Mucosa of descending colon (tissue), 3 donors: ENCODE measurements at regions not wholly inside any gene's neighbourhood (a gene's known extent, or its start where the extent isn't known, plus 50 kb on each side); places are given as distances from the start of the nearest gene placed in this dataset.

Experiments
- ATAC-seq: fragments of 200-7000 bp; cut with Tn5 transposase; one replicate; pipeline ENCODE4 v1.9.1; 2020; ENCODE audit warnings: mild to moderate bottlenecking, moderate library complexity
- DNase-seq, 3 donors: peaks; one replicate each; pipeline ENCODE4 v3.0.0-alpha.2; 2020
- H3K36me3 ChIP-seq: fragments of 200-600 bp; one replicate; pipeline ENCODE4 v1.8.0; 2021; ENCODE audit warnings: low read depth, mild to moderate bottlenecking
- H3K4me1 ChIP-seq: fragments of 200-600 bp; one replicate; pipeline ENCODE4 v1.8.0; 2021; ENCODE audit warnings: low read depth, mild to moderate bottlenecking
- H3K4me3 ChIP-seq: fragments of 200-600 bp; one replicate; pipeline ENCODE4 v1.8.0; 2021; ENCODE audit warnings: mild to moderate bottlenecking
- H3K9me3 ChIP-seq: fragments of 200-600 bp; one replicate; pipeline ENCODE4 v1.8.0; 2021; ENCODE audit warnings: mild to moderate bottlenecking
- CTCF ChIP-seq: fragments of 200-600 bp; IDR thresholded peaks from one replicate; pipeline ENCODE4 v1.8.0; 2022; ENCODE audit warnings: antibody characterized with exemption, mild to moderate bottlenecking
- intact Hi-C, 2 donors: fragments of 100-400 bp; cut with DNase I in 1 of 2; cut with micrococcal nuclease in 1 of 2; formaldehyde crosslinking; loops; one replicate each; pipeline versions ENCODE4 v1.11.0 to v1.11.1; 2022; cut with DNase I, micrococcal nuclease
- donor health status: DM: no; HTN: no; CAD: no; lungs with moderate emphysema.
- donor health status: DM: no; HTN: no; CAD: no.
- donor health status: DM: no; HTN: yes; CAD: no.

DNA sequence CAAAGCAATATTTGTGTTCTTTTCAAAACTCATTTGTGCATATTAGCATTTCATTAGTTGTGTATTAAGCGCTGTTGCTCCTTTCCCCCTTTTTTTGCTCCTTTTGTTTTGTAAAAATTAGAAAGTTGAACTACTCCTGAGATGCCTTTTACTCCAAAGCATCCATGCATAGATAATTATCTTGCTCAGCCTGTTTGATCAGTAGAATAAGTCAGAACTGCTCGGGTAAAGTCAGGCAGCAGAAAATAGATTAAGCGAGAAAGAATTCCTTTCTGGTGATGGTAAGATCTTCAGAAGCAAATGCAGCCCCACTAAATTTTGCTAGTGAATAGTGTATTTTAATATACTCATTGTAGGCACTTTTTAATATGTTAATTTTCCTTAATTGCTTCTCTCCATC, 227.1 kb downstream of the TEX36 start:
- no peak for ATAC-seq
- intact Hi-C loops: no loop called here
- Histone ChIP-seq H3K4me3 (no peak overlapping the region), H3K36me3 (no peaks in the 10 kb centered on the region), H3K4me1 (no peaks in the 10 kb centered on the region), H3K9me3 (no peaks in the 10 kb centered on the region)
- TF ChIP-seq CTCF: no peak
- DNase-seq: no peak

GRCh38 chr10:125455431-125455830, 227.5 kb downstream of the TEX36 start:
- TF ChIP-seq CTCF: no peak
- no peaks in the 10 kb centered on the region for H3K9me3 ChIP-seq
- intact Hi-C loops: no loop called here
- ATAC-seq (no peak), DNase-seq (no peak)
- H3K36me3 ChIP-seq: no peaks in the 10 kb centered on the region
- H3K4me1 ChIP-seq: no peaks in the 10 kb centered on the region
- H3K4me3 ChIP-seq: no peak overlapping the region

- ATAC-seq (no peak), DNase-seq (no peak)
- Histone ChIP-seq H3K36me3 (no peaks in the 10 kb centered on the region), H3K4me3 (no peak overlapping the region), H3K4me1 (no peaks in the 10 kb centered on the region), H3K9me3 (no peaks in the 10 kb centered on the region)
- TF ChIP-seq CTCF: no peak
- intact Hi-C loops: no loop called here
These were observed 231.6 kb downstream of the TEX36 start for GRCh38 chr10:125451319-125451718.

- intact Hi-C loops: no loop called here
- ATAC-seq: no peak
- Histone ChIP-seq H3K36me3 (no peaks in the 10 kb centered on the region), H3K9me3 (no peaks in the 10 kb centered on the region), H3K4me3 (no peak overlapping the region), H3K4me1 (no peaks in the 10 kb centered on the region)
- no peak for TF ChIP-seq CTCF
- DNase-seq: no peak
These were observed 232.7 kb downstream of the TEX36 start for GRCh38 chr10:125450218-125450617.

GRCh38 chr10:125449571-125449970, 233.4 kb downstream of the TEX36 start:
- no peak for TF ChIP-seq CTCF
- H3K4me1 ChIP-seq: no peaks in the 10 kb centered on the region
- intact Hi-C loops: no loop called here
- no peak overlapping the region for H3K4me3 ChIP-seq
- H3K9me3 ChIP-seq: no peaks in the 10 kb centered on the region
- no peak for ATAC-seq
- no peak for DNase-seq
- no peaks in the 10 kb centered on the region for H3K36me3 ChIP-seq

GRCh38 chr10:125448596-125448995, 234.4 kb downstream of the TEX36 start:
- TF ChIP-seq CTCF: peak; percentile 57
- intact Hi-C loops: no loop called here
- ATAC-seq (peak; percentile 68), DNase-seq (peak in 2 of 3 donors; percentile 62 to 64)
- Histone ChIP-seq H3K4me3 (no peak overlapping the region), H3K4me1 (no peaks in the 10 kb centered on the region), H3K36me3 (no peaks in the 10 kb centered on the region), H3K9me3 (no peaks in the 10 kb centered on the region)
